GM10248 (cell line): ENCODE measurements at regions not wholly inside any gene's neighbourhood (a gene's known extent, or its start where the extent isn't known, plus 50 kb on each side); places are given as distances from the start of the nearest gene placed in this dataset.

Experiments used
- CTCF ChIA-PET: fragments of 300-600 bp; sonication (Branson Sonifier 250); formaldehyde crosslinking; extraction: SDS; loops from one replicate; lab custom pipeline; 2021; ENCODE audit warnings: antibody characterized with exemption; lab: Yijun Ruan, JAX
- POLR2A ChIA-PET: fragments of 350-650 bp; sonication (Branson Sonifier 250); formaldehyde crosslinking; extraction: SDS; loops from one replicate; lab custom pipeline; 2020; ENCODE audit warnings: antibody characterized with exemption; lab: Yijun Ruan, JAX
- DNase-seq: peaks from one replicate; pipeline ENCODE4 v3.0.0; 2012; ENCODE audit errors: extremely low spot score
- TF ChIP-seq, protein P1 (sequence below): IDR thresholded peaks from 2 replicates; pipeline ENCODE4 v1.5.1; 2012; ENCODE audit warnings: mild to moderate bottlenecking, low read depth; ENCODE audit errors: extremely low read depth, missing control alignments, control extremely low read depth

DNA sequence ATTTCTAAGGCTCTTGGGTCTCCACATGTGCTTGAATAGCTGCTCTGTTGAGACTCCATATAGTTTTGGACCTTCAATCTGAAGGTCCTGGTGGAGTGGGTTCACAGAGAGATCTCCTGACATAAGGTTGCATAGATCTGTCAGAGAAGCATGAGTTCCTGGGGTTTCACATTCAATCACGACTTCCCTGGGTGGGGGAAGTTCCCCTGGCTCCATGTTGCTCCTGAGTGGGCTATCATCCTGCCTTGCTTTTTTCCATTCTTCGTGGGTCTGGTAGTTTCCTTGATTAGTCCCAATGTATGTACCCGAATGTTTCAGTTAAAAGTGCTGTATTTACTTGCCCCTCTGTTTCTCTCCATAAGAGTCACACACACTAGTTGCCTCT lies 181.8 kb downstream of the RASSF9 start:
- ChIA-PET POLR2A (no interaction called here), CTCF (interaction anchor here (0.9 to 1.4 kb wide), 2 partner anchors 10 to 212 kb away, joined by 3 to 4 read pairs; no protein-coding TSS in a partner anchor)
- no peak for DNase-seq
- TF ChIP-seq, protein P1, sequence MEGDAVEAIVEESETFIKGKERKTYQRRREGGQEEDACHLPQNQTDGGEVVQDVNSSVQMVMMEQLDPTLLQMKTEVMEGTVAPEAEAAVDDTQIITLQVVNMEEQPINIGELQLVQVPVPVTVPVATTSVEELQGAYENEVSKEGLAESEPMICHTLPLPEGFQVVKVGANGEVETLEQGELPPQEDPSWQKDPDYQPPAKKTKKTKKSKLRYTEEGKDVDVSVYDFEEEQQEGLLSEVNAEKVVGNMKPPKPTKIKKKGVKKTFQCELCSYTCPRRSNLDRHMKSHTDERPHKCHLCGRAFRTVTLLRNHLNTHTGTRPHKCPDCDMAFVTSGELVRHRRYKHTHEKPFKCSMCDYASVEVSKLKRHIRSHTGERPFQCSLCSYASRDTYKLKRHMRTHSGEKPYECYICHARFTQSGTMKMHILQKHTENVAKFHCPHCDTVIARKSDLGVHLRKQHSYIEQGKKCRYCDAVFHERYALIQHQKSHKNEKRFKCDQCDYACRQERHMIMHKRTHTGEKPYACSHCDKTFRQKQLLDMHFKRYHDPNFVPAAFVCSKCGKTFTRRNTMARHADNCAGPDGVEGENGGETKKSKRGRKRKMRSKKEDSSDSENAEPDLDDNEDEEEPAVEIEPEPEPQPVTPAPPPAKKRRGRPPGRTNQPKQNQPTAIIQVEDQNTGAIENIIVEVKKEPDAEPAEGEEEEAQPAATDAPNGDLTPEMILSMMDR: no peak

DNA sequence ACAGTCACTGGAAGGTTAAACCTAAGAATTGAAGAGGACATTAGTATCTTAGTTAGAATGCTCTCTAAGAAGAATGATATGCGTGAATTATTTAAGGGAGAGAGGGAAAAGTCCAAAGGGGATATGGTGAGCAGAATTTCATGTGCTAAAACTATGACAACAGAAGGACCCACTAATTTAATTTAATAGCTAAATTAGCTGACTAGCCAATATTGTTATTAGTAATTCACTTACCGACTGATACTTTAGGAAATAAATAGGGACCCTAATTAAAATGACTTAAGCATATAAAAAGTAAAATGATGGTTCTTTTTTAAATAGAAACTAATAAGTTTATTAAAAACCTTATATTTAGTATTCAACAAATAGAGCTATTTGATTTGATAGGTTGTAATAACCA lies 179.6 kb downstream of the RASSF9 start:
- POLR2A ChIA-PET: no interaction called here
- TF ChIP-seq, protein P1: no peak
- DNase-seq: no peak
- CTCF ChIA-PET: interaction anchor here (1.3 kb wide), 1 partner anchor 11 kb away, joined by 7 read pairs; no protein-coding TSS in a partner anchor

DNA sequence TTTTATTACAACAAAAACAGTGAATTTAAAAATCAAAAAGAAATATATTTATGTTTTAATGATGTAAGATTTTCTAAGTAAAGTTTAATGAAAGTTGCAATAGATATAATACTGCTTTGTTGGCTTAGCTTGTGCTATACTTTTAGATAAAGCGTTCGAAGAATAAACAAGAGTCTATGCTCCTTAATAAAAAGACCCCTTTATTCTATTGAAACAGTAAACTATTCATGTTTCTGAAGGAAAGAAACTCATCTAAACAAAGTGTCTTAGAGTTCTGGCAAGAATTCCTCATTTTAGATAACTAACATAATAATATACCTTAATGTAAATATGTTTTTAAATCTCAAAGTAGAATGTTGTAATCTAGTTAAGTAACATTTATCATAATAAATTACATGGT lies 179.0 kb downstream of the RASSF9 start:
- TF ChIP-seq, protein P1: no peak
- DNase-seq: no peak
- ChIA-PET CTCF (no interaction called here), POLR2A (no interaction called here)

DNA sequence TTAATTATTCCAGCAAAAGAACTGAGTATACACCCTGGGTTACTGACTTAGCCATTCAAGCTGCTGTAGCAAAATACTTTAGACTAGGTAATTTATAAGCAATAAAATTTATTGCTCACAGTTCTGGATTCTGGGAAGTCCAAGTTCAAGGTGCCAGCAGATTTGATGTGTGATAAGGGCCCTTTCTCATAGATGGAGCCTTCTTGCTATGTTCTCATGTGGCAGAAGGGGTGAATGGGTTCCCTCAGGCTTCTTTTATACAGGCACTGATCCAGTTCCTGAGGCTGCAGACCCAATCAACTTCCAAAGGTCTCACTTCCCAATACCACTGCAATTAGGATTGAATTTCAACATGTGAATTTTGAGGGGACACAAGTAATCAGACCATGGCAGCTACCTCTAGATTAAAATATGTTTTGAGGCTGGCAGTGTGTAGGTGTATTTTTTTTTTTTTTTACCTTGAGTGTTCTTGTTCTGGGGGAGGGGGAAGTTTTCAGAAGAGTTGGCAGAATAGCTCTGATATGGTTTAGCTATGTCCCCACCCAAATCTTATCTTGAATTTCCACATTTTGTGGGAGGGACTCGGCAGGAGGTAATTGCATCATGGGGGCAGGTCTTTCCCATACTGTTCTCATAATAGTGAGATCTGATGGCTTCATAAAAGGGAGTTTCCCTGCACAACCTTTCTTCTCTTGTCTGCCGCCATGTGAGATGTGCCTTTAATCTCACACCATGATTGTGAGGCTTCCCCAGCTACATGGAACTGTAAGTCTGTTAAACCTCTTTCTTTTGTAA lies 178.2 kb downstream of the RASSF9 start:
- no peak for DNase-seq
- ChIA-PET CTCF (no interaction called here), POLR2A (no interaction called here)
- TF ChIP-seq, protein P1: no peak

DNA sequence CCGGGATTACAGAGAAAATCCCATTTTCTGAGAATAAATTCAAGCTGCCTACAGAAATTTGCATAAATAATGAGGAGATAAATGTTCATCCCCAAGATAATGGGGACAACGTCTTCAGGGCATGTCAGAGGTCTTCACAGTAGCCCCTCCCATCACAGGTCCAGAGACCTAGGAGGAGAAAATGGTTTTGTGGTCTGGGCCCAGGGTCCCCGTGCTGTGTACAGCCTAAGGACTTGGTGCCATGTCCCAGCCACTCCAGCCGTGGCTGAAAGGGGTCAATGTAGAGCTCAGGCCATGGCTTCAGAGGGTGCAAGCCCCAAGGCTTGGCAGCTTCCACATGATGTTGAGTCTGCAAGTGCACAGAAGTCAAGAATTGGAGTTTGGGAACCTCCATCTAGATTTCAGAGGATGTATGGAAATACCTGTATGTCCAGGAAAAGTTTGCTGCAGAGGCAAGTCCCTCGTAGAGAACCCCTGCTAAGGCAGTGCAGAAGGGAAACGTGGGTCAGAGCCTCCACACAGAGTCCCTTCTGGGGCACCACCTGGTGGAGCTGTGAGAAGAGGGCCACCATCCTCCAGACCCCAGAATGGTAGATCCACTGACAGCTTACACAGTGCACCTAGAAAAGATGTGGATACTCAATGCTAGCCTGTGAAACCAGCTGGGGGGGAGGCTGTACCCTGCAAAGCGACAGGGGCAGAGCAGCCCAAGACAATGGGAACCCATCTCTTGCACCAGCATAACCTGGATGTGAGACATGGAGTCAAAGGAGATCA lies 176.3 kb downstream of the RASSF9 start:
- ChIA-PET POLR2A (no interaction called here), CTCF (interaction anchor here (0.8 to 1.7 kb wide), 4 partner anchors 10 to 34 kb away, joined by 3 read pairs; no protein-coding TSS in a partner anchor)
- DNase-seq: no peak
- TF ChIP-seq, protein P1: no peak

DNA sequence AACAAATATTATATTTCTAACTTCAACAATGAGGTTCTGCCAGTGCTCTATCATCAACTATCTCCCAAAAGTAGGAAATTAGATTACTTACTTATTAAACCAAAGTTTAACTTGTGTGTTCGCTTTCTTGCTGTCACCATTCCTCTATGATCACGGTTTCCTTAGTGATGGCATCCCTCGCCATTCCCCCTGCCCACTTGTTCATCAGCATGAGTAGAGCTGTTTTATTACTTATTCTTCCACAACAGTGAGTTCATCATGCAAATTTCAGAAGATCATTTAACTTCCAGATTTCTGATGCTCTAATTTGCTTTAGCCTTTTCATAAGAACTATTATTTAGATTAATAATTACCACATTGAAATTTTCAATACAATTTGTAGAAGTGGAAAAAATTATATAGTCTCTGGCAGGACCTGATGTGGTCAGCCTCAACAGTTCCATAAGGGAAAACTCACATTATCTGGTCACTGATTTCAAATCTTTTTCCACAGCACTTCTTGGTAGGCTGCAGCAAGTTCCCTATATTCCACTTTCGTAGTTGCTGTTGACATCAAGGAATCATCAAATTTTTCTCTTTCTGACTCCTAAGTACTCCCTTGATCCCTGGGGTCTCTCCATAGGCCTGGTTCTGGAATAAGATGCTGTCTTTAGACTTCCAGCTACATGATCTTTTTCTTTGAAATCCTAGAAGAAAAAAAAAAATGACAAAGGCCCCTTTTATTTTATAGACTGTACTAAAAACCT lies 174.6 kb downstream of the RASSF9 start:
- TF ChIP-seq, protein P1: no peak
- ChIA-PET CTCF (no interaction called here), POLR2A (no interaction called here)
- DNase-seq: no peak
